ENCODE measurements at regions not wholly inside any gene's neighbourhood (a gene's known extent, or its start where the extent isn't known, plus 50 kb on each side); places are given as distances from the start of the nearest gene placed in this dataset.
"Not testable (repeated sequence)": the region's sequence is repeated elsewhere in the genome, so short reads cannot be mapped to it uniquely, and the experiment has no call there.

- TF ChIP-seq CTCF (IDR thresholded peaks at IDR 0.05; ENCODE audit: low read depth, low read length, missing control alignments): no peak
- no peak for DNase-seq
- H3K27me3 ChIP-seq (replicated peaks): no peaks in the 10 kb centered on the region
- in situ Hi-C loops (cut with HindIII; ENCODE audit: low pct_ligation_motif_present, low sequenced_read_pairs): no loop called here
- H3K36me3 ChIP-seq (replicated peaks): no peaks in the 10 kb centered on the region
- H3K4me3 ChIP-seq (ENCODE audit: low read depth, low read length): no peak overlapping the region
- no peak overlapping the region for H3K27ac ChIP-seq
Observed at GRCh38 chr2:89829828-89830227, 1138.4 kb downstream of the RPIA start.

- H3K36me3 ChIP-seq (replicated peaks); DNase-seq; H3K4me3 ChIP-seq (ENCODE audit: low read depth, low read length); H3K27me3 ChIP-seq (replicated peaks); H3K27ac ChIP-seq; in situ Hi-C loops (cut with HindIII; ENCODE audit: low pct_ligation_motif_present, low sequenced_read_pairs): not testable (repeated sequence)
Observed at GRCh38 chr2:89830341-89831218, 1139.1 kb downstream of the RPIA start.

GRCh38 chr2:89831641-89832498 lies 1140.4 kb downstream of the RPIA start:
- H3K4me3 ChIP-seq (ENCODE audit: low read depth, low read length): no peak overlapping the region
- in situ Hi-C loops (cut with HindIII; ENCODE audit: low pct_ligation_motif_present, low sequenced_read_pairs): no loop called here
- H3K36me3 ChIP-seq (replicated peaks): no peaks in the 10 kb centered on the region
- no peaks in the 10 kb centered on the region for H3K27me3 ChIP-seq (replicated peaks)
- no peak for DNase-seq
- no peak overlapping the region for H3K27ac ChIP-seq
- no peak for TF ChIP-seq CTCF (IDR thresholded peaks at IDR 0.05; ENCODE audit: low read depth, low read length, missing control alignments)

GRCh38 chr2:89833116-89833779 lies 1141.8 kb downstream of the RPIA start:
- H3K27ac ChIP-seq: no peak overlapping the region
- DNase-seq: no peak
- H3K27me3 ChIP-seq (replicated peaks): no peaks in the 10 kb centered on the region
- in situ Hi-C loops (cut with HindIII; ENCODE audit: low pct_ligation_motif_present, low sequenced_read_pairs): no loop called here
- no peaks in the 10 kb centered on the region for H3K36me3 ChIP-seq (replicated peaks)
- no peak overlapping the region for H3K4me3 ChIP-seq (ENCODE audit: low read depth, low read length)
- no peak for TF ChIP-seq CTCF (IDR thresholded peaks at IDR 0.05; ENCODE audit: low read depth, low read length, missing control alignments)

- Histone ChIP-seq H3K27ac (no peak overlapping the region), H3K27me3 (replicated peaks) (no peaks in the 10 kb centered on the region), H3K36me3 (replicated peaks) (no peaks in the 10 kb centered on the region), H3K4me3 (ENCODE audit: low read depth, low read length) (no peak overlapping the region)
- no peak for DNase-seq
- no peak for TF ChIP-seq CTCF (IDR thresholded peaks at IDR 0.05; ENCODE audit: low read depth, low read length, missing control alignments)
- in situ Hi-C loops (cut with HindIII; ENCODE audit: low pct_ligation_motif_present, low sequenced_read_pairs): no loop called here
Observed at GRCh38 chr2:89833780-89834117, 1142.3 kb downstream of the RPIA start.

GRCh38 chr2:89834306-89834705 lies 1142.8 kb downstream of the RPIA start:
- TF ChIP-seq CTCF (IDR thresholded peaks at IDR 0.05; ENCODE audit: low read depth, low read length, missing control alignments): no peak
- in situ Hi-C loops (cut with HindIII; ENCODE audit: low pct_ligation_motif_present, low sequenced_read_pairs): no loop called here
- no peaks in the 10 kb centered on the region for H3K27me3 ChIP-seq (replicated peaks)
- no peaks in the 10 kb centered on the region for H3K36me3 ChIP-seq (replicated peaks)
- DNase-seq: no peak
- H3K4me3 ChIP-seq (ENCODE audit: low read depth, low read length): no peak overlapping the region
- H3K27ac ChIP-seq: no peak overlapping the region

GRCh38 chr2:89836326-89836725 lies 1144.9 kb downstream of the RPIA start:
- H3K27ac ChIP-seq; in situ Hi-C loops (cut with HindIII; ENCODE audit: low pct_ligation_motif_present, low sequenced_read_pairs); H3K36me3 ChIP-seq (replicated peaks); H3K27me3 ChIP-seq (replicated peaks); H3K4me3 ChIP-seq (ENCODE audit: low read depth, low read length); DNase-seq: not testable (repeated sequence)

Data from brain microvascular endothelial cell (primary cell).